K562 (cell line): ENCODE measurements at regions not wholly inside any gene's neighbourhood (a gene's known extent, or its start where the extent isn't known, plus 50 kb on each side); places are given as distances from the start of the nearest gene placed in this dataset.

Source experiments
- ATAC-seq: fragments of 200-7000 bp; cut with Tn5 transposase; 3 replicates; pipeline ENCODE4 v1.9.1; 2020; ENCODE audit warnings: moderate library complexity
- BruUV-seq: library from RNA; stranded (reverse); fragments of 400-500 nt; replicated peaks from 2 replicates; lab custom pipeline; 2021; lab: Mats Ljungman, UMichigan
- CTCF ChIA-PET: fragments of 300-600 bp; formaldehyde crosslinking; extraction: SDS; loops from one replicate; lab custom pipeline; 2021; ENCODE audit warnings: low intra/inter-chr PET ratio; lab: Yijun Ruan, JAX
- POLR2A ChIA-PET: fragments of 300-600, 350-650 bp; sonication (Branson Sonifier 250); formaldehyde crosslinking; extraction: SDS; loops from one replicate; lab custom pipeline; 2021; ENCODE audit warnings: antibody characterized with exemption, inconsistent platforms; lab: Yijun Ruan, JAX
- DNase-seq, 4 experiments: peaks; one replicate each; pipeline versions ENCODE4 v3.0.0 to v3.0.0-alpha.2; 2011 to 2018; ENCODE audit warnings: low spot score in 3 of 4, mixed read lengths in 3 of 4; ENCODE audit errors: extremely low read depth in 1 of 4
- FAIRE-seq: peaks from 2 replicates; lab custom pipeline; 2011; peaks lifted over from hg19 to GRCh38; lab: Jason Lieb, UNC
- H2AFZ ChIP-seq: 2 replicates; pipeline ENCODE4 v1.6.0; 2011; ENCODE audit warnings: low read depth, low read length, control low read depth, inconsistent platforms
- H3K27ac ChIP-seq: fragments of 200-600 bp; 3 replicates; pipeline ENCODE4 v1.8.0; 2011; ENCODE audit warnings: low read depth, mild to moderate bottlenecking, control low read depth, inconsistent platforms, low read length, moderate library complexity, mixed read lengths; ENCODE audit errors: extremely low read depth
- H3K27me3 ChIP-seq, 2 experiments: fragments of 300-600 bp in 1 of 2; 2 replicates in 1 of 2; 3 replicates in 1 of 2; pipeline versions ENCODE4 v1.6.0 to v1.8.0; 2011; ENCODE audit warnings: inconsistent platforms in 2 of 2, low read length in 2 of 2, mild to moderate bottlenecking in 1 of 2, mixed read lengths in 1 of 2, moderate library complexity in 1 of 2; ENCODE audit not compliant: control insufficient read depth in 2 of 2, insufficient read depth in 2 of 2
- H3K36me3 ChIP-seq: fragments of 300-600 bp; 3 replicates; pipeline ENCODE4 v1.8.0; 2011; ENCODE audit warnings: mild to moderate bottlenecking, low read length, inconsistent platforms; ENCODE audit not compliant: control insufficient read depth, insufficient read depth
- H3K4me1 ChIP-seq, 2 experiments: fragments of 200-600 bp in 1 of 2; replicated peaks in 1 of 2; 2 replicates in 1 of 2; 3 replicates in 1 of 2; pipeline versions ENCODE4 v1.5.1 to v1.8.0; 2011; ENCODE audit warnings: inconsistent platforms in 2 of 2, low read length in 2 of 2, mild to moderate bottlenecking in 1 of 2, mixed read lengths in 1 of 2, moderate library complexity in 1 of 2; ENCODE audit not compliant: control insufficient read depth in 2 of 2, insufficient read depth in 2 of 2
- H3K4me2 ChIP-seq: 2 replicates; pipeline ENCODE4 v1.6.1; 2011; ENCODE audit warnings: low read length, control low read depth, inconsistent platforms, mixed read lengths; ENCODE audit not compliant: insufficient read depth
- H3K4me3 ChIP-seq: fragments of 200-600 bp; sonication (generic), shearing (Covaris generic); 2 replicates; pipeline ENCODE4 v1.5.1; 2016; ENCODE audit warnings: control low read depth, inconsistent platforms
- H3K79me2 ChIP-seq: fragments of 200-600 bp; 3 replicates; pipeline ENCODE4 v1.8.0; 2011; ENCODE audit warnings: low read length, inconsistent platforms; ENCODE audit not compliant: control insufficient read depth, insufficient read depth
- H3K9ac ChIP-seq, 2 experiments: 2 replicates each; pipeline versions ENCODE4 v1.6.0 to v1.6.1; 2011; ENCODE audit warnings: low read depth in 2 of 2, low read length in 2 of 2, control low read depth in 1 of 2, inconsistent platforms in 1 of 2, mild to moderate bottlenecking in 1 of 2, mixed read lengths in 1 of 2; ENCODE audit not compliant: insufficient read depth in 1 of 2
- H3K9me1 ChIP-seq: one replicate; pipeline ENCODE4 v1.6.0; 2011; ENCODE audit warnings: inconsistent platforms, mild to moderate bottlenecking, low read length, moderate library complexity; ENCODE audit not compliant: control insufficient read depth, insufficient read depth
- H3K9me3 ChIP-seq: replicated peaks from 2 replicates; pipeline ENCODE4 v1.5.1; 2011; ENCODE audit warnings: low read depth, low read length, inconsistent platforms; ENCODE audit not compliant: control insufficient read depth, insufficient read depth
- H4K20me1 ChIP-seq: replicated peaks from 2 replicates; pipeline ENCODE4 v1.6.1; 2011; ENCODE audit warnings: low read length, inconsistent platforms, mixed read lengths; ENCODE audit not compliant: control insufficient read depth, insufficient read depth
- HNRNPL ChIP-seq: fragments of 200-400 bp; formaldehyde crosslinking; IDR thresholded peaks from 2 replicates; pipeline ENCODE4 v1.6.1; 2017; ENCODE audit warnings: low read depth, mild to moderate bottlenecking, low read length
- HNRNPLL ChIP-seq: fragments of 200-400 bp; formaldehyde crosslinking; IDR thresholded peaks from 2 replicates; pipeline ENCODE4 v1.6.1; 2017; ENCODE audit warnings: low read length, low read depth, mild to moderate bottlenecking; ENCODE audit not compliant: poor library complexity, severe bottlenecking
- MAFF ChIP-seq: IDR thresholded peaks from 2 replicates; pipeline ENCODE4 v1.6.1; 2012; ENCODE audit warnings: low read length, improper control_type of control experiment
- MAFG ChIP-seq: fragments of 450-650 bp; conservative IDR thresholded peaks from 2 replicates; pipeline ENCODE4 v1.6.1; 2016; ENCODE audit warnings: missing genetic modification characterization, missing compliant biosample characterization
- NR1H2 ChIP-seq: sonication (generic); formaldehyde crosslinking; IDR thresholded peaks from 2 replicates; pipeline ENCODE4 v1.4.0; 2020; ENCODE audit warnings: mild to moderate bottlenecking, missing genetic modification reagents
- NUFIP1 ChIP-seq: fragments of 450-650 bp; IDR thresholded peaks from 2 replicates; pipeline ENCODE4 v1.6.1; 2018; ENCODE audit not compliant: partially characterized antibody
- PRPF4 ChIP-seq: fragments of 200-400 bp; formaldehyde crosslinking; IDR thresholded peaks from one replicate; pipeline ENCODE4 v1.6.1; 2017; ENCODE audit warnings: low read length, low read depth, mild to moderate bottlenecking; ENCODE audit not compliant: insufficient read depth, poor library complexity, severe bottlenecking
- RAD21 ChIP-seq, 2 experiments: fragments of 250-450 bp in 1 of 2; fragments of 450-650 bp in 1 of 2; sonication (Bioruptor Pico) in 1 of 2; formaldehyde crosslinking in 1 of 2; IDR thresholded peaks in 1 of 2; conservative IDR thresholded peaks in 1 of 2; 2 replicates each; pipeline versions ENCODE4 v1.4.0 to v1.8.0; 2020 to 2022; ENCODE audit warnings: mild to moderate bottlenecking in 2 of 2, moderate library complexity in 1 of 2
- SAFB2 ChIP-seq: fragments of 200-400 bp; formaldehyde crosslinking; IDR thresholded peaks from 2 replicates; pipeline ENCODE4 v1.6.1; 2018; ENCODE audit warnings: borderline replicate concordance, low read length, low read depth, moderate library complexity; ENCODE audit not compliant: severe bottlenecking
- TEAD1 ChIP-seq, 2 experiments: fragments of 450-650 bp in 1 of 2; sonication (generic) in 1 of 2; formaldehyde crosslinking; IDR thresholded peaks; 2 replicates each; pipeline versions ENCODE4 v1.4.0 to v1.8.0; 2020 to 2022; ENCODE audit warnings: mild to moderate bottlenecking in 2 of 2, missing genetic modification reagents in 1 of 2
- ZNF3 ChIP-seq: fragments of 250-450 bp; sonication (Bioruptor Pico); IDR thresholded peaks from 2 replicates; pipeline ENCODE4 v1.5.0; 2021; ENCODE audit warnings: mild to moderate bottlenecking, moderate library complexity
- ZNF316 ChIP-seq: fragments of 450-650 bp; IDR thresholded peaks from 2 replicates; pipeline ENCODE4 v1.6.1; 2016
- ZNF766 ChIP-seq: fragments of 200-800 bp; sonication (Bioruptor generic); conservative IDR thresholded peaks from 2 replicates; pipeline ENCODE4 v1.6.1; 2016; ENCODE audit warnings: missing genetic modification characterization, missing compliant biosample characterization
- WGBS: fragments of 100-300 bp; shearing (Covaris generic); methylation state at CpG from one replicate; pipeline ENCODE4 v1.1.6; 2016; ENCODE audit warnings: low coverage, mixed read lengths; ENCODE audit not compliant: insufficient coverage; ENCODE audit errors: missing lambda C conversion rate; 5-methylcytosine and 5-hydroxymethylcytosine counted together
- in situ Hi-C: fragments of 300-500 bp; cut with MboI; formaldehyde crosslinking; loops from 4 replicates; pipeline ENCODE4 v1.15.0; 2018; ENCODE audit warnings: inconsistent platforms, mixed read lengths
- intact Hi-C: fragments of 100-400 bp; cut with micrococcal nuclease; formaldehyde crosslinking; loops from 2 replicates; pipeline ENCODE4 v1.14.2; 2022
- TF ChIP-seq, protein P1 (sequence below): fragments of 450-650 bp; IDR thresholded peaks from 2 replicates; pipeline ENCODE4 v1.6.1; 2016
- TF ChIP-seq, protein P2 (sequence below): fragments of 250-450 bp; sonication (Bioruptor Pico); IDR thresholded peaks from 2 replicates; pipeline ENCODE4 v1.5.1; 2021; ENCODE audit warnings: mild to moderate bottlenecking
- TF ChIP-seq, protein P3 (sequence below): sonication (generic); formaldehyde crosslinking; IDR thresholded peaks from 2 replicates; pipeline ENCODE4 v1.8.0; 2022; ENCODE audit warnings: mild to moderate bottlenecking, missing genetic modification reagents
- TF ChIP-seq, protein P4 (sequence below): fragments of 250-450 bp; sonication (Bioruptor Pico); IDR thresholded peaks from 2 replicates; pipeline ENCODE4 v1.8.0; 2021; ENCODE audit warnings: moderate library complexity, mild to moderate bottlenecking, inconsistent platforms

DNA sequence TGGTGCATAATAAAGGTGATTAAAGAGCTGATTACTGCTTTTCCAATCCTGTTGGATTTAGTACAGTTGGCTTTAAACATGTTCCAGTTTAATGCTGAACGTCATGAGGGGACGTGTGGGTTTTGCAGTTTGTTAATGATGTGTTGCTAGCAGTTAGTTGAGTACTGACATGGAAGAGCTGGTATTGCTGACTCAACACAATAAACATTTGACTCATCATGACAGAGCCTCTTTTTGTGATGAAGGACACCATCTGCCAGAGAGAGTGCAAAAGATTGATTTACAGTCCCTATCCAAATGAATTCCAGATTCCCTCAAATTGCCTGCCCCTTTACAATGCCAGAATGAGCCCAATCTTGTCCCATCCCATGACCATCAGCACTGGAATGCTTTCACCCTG lies 346.2 kb upstream of the PRICKLE1 start:
- in situ Hi-C loops: no loop called here
- Histone ChIP-seq H3K36me3 (no peaks in the 10 kb centered on the region), H3K4me1 (no peaks in the 10 kb centered on the region), H3K4me2 (no peak overlapping the region), H3K27ac (no peak overlapping the region), H3K9ac (no peak overlapping the region), H3K9me1 (no peaks in the 10 kb centered on the region), H3K4me3 (no peak overlapping the region), H2AFZ (no peak overlapping the region), H3K9me3 (0 out of 2 replicates have a peak, but pooled peaks cover 2% of the 10 kb centered on the region), H4K20me1 (no peaks in the 10 kb centered on the region), H3K79me2 (no peaks in the 10 kb centered on the region), H3K27me3 (no peaks in the 10 kb centered on the region)
- no peak for FAIRE-seq
- BruUV-seq: no TSS peak
- intact Hi-C loops: no loop called here
- DNase-seq: no peak
- ATAC-seq: no peak
- ChIA-PET POLR2A (no interaction called here), CTCF (no interaction called here)
- WGBS: 2% methylated on average over 2 of the region's 2 CpGs
- peak; percentile 87 for TF ChIP-seq MAFF
- TF ChIP-seq, protein P1, sequence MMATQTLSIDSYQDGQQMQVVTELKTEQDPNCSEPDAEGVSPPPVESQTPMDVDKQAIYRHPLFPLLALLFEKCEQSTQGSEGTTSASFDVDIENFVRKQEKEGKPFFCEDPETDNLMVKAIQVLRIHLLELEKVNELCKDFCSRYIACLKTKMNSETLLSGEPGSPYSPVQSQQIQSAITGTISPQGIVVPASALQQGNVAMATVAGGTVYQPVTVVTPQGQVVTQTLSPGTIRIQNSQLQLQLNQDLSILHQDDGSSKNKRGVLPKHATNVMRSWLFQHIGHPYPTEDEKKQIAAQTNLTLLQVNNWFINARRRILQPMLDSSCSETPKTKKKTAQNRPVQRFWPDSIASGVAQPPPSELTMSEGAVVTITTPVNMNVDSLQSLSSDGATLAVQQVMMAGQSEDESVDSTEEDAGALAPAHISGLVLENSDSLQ: no peak
- no peak for TF ChIP-seq RAD21 (CRISPR knock-in tag; conservative IDR thresholded peaks at IDR 0.05 in 1 of 2, IDR thresholded peaks at IDR 0.05 in 1 of 2)
- TF ChIP-seq, protein P2, sequence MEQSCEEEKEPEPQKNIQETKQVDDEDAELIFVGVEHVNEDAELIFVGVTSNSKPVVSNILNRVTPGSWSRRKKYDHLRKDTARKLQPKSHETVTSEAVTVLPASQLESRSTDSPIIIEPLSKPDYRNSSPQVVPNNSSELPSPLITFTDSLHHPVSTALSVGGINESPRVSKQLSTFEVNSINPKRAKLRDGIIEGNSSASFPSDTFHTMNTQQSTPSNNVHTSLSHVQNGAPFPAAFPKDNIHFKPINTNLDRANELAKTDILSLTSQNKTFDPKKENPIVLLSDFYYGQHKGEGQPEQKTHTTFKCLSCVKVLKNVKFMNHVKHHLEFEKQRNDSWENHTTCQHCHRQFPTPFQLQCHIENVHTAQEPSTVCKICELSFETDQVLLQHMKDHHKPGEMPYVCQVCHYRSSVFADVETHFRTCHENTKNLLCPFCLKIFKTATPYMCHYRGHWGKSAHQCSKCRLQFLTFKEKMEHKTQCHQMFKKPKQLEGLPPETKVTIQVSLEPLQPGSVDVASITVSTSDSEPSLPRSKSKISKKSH (CRISPR knock-in tag): no peak
- TF ChIP-seq ZNF316: peak; percentile 89
- no peak for TF ChIP-seq HNRNPLL
- no peak for TF ChIP-seq NR1H2 (CRISPR knock-in tag)
- TF ChIP-seq MAFG (tag): peak; percentile 95
- TF ChIP-seq, protein P3, sequence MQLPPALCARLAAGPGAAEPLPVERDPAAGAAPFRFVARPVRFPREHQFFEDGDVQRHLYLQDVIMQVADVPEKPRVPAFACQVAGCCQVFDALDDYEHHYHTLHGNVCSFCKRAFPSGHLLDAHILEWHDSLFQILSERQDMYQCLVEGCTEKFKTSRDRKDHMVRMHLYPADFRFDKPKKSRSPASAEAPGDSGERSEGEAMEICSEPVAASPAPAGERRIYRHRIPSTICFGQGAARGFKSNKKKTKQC: no peak
- no peak for TF ChIP-seq NUFIP1
- TF ChIP-seq TEAD1 (CRISPR knock-in tag; IDR thresholded peaks at IDR 0.05): no peak
- no peak for TF ChIP-seq HNRNPL
- no peak for TF ChIP-seq PRPF4
- TF ChIP-seq SAFB2: no peak
- TF ChIP-seq ZNF3: no peak
- no peak for TF ChIP-seq ZNF766
- TF ChIP-seq, protein P4, sequence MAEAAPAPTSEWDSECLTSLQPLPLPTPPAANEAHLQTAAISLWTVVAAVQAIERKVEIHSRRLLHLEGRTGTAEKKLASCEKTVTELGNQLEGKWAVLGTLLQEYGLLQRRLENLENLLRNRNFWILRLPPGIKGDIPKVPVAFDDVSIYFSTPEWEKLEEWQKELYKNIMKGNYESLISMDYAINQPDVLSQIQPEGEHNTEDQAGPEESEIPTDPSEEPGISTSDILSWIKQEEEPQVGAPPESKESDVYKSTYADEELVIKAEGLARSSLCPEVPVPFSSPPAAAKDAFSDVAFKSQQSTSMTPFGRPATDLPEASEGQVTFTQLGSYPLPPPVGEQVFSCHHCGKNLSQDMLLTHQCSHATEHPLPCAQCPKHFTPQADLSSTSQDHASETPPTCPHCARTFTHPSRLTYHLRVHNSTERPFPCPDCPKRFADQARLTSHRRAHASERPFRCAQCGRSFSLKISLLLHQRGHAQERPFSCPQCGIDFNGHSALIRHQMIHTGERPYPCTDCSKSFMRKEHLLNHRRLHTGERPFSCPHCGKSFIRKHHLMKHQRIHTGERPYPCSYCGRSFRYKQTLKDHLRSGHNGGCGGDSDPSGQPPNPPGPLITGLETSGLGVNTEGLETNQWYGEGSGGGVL: no peak
